Sciatic nerve (tissue), 2 donors: ENCODE measurements at regions not wholly inside any gene's neighbourhood (a gene's known extent, or its start where the extent isn't known, plus 50 kb on each side); places are given as distances from the start of the nearest gene placed in this dataset.
A peak's percentile ranks its signal among the peaks of the same experiment; 100 is the strongest.
"Not testable (repeated sequence)": the region's sequence is repeated elsewhere in the genome, so short reads cannot be mapped to it uniquely, and the experiment has no call there.

Source experiments
- ATAC-seq: fragments of 200-7000 bp; cut with Tn5 transposase; one replicate; pipeline ENCODE4 v1.9.1; 2020; ENCODE audit warnings: mild to moderate bottlenecking, moderate library complexity
- DNase-seq: peaks from one replicate; pipeline ENCODE4 v3.0.0-alpha.2; 2020; ENCODE audit warnings: low spot score
- intact Hi-C: fragments of 100-400 bp; cut with DNase I; formaldehyde crosslinking; loops from one replicate; pipeline ENCODE4 v1.14.2; 2022
- donor health status: DM: no; HTN: no; CAD: no.
- donor health status: DM: no; HTN: no; CAD: no.

- intact Hi-C loops: no loop called here
- ATAC-seq (no peak), DNase-seq (no peak)
Observed at GRCh38 chr4:85018983-85019382, 52.5 kb upstream of the WDFY3 start.

- ATAC-seq: no peak
Observed at GRCh38 chr4:85019411-85019810, 52.9 kb upstream of the WDFY3 start.

GRCh38 chr4:85024671-85025070, 58.2 kb upstream of the WDFY3 start:
- DNase-seq (no peak), ATAC-seq (no peak)
- intact Hi-C loops: no loop called here

More at GRCh38 chr4:85019411-85019810, 52.9 kb upstream of the WDFY3 start:
- no peak for DNase-seq
- intact Hi-C loops: no loop called here

- no peak for ATAC-seq
- no peak for DNase-seq
- intact Hi-C loops: loop anchor here (1.0 kb wide), 1 partner anchor 23 kb away; no protein-coding TSS in a partner anchor
Observed at GRCh38 chr4:85028910-85029309, 62.4 kb upstream of the WDFY3 start.

- no peak for ATAC-seq
- intact Hi-C loops: no loop called here
Observed at GRCh38 chr4:85029453-85029852, 63.0 kb upstream of the WDFY3 start.

GRCh38 chr4:85030156-85030555, 63.7 kb upstream of the WDFY3 start:
- intact Hi-C loops: no loop called here

More at GRCh38 chr4:85029453-85029852, 63.0 kb upstream of the WDFY3 start:
- no peak for DNase-seq

GRCh38 chr4:85033838-85034237, 67.3 kb upstream of the WDFY3 start:
- ATAC-seq, intact Hi-C loops, DNase-seq: not testable (repeated sequence)

More at GRCh38 chr4:85030156-85030555, 63.7 kb upstream of the WDFY3 start:
- DNase-seq: no peak
- no peak for ATAC-seq

- DNase-seq (no peak), ATAC-seq (no peak)
- intact Hi-C loops: no loop called here
Observed at GRCh38 chr4:85039526-85039925, 73.0 kb upstream of the WDFY3 start.

- ATAC-seq, intact Hi-C loops: not testable (repeated sequence)
Observed at GRCh38 chr4:85043812-85044496, 77.5 kb upstream of the WDFY3 start.

GRCh38 chr4:85050736-85051135, 84.2 kb upstream of the WDFY3 start:
- DNase-seq (no peak), ATAC-seq (no peak)
- intact Hi-C loops: loop anchor here (2.0 kb wide), 1 partner anchor 70 kb away; no protein-coding TSS in a partner anchor

More at GRCh38 chr4:85043812-85044496, 77.5 kb upstream of the WDFY3 start:
- not testable (repeated sequence) for DNase-seq

- intact Hi-C loops: loop anchor here (2.0 kb wide), 1 partner anchor 69 kb away; no protein-coding TSS in a partner anchor
- ATAC-seq (no peak), DNase-seq (no peak)
Observed at GRCh38 chr4:85051526-85051925, 85.0 kb upstream of the WDFY3 start.

GRCh38 chr4:85054925-85055324, 88.4 kb upstream of the WDFY3 start:
- DNase-seq, ATAC-seq, intact Hi-C loops: not testable (repeated sequence)

GRCh38 chr4:85058551-85058950, 92.1 kb upstream of the WDFY3 start:
- intact Hi-C loops: no loop called here
- no peak for ATAC-seq

GRCh38 chr4:85061974-85062373, 95.5 kb upstream of the WDFY3 start:
- DNase-seq (no peak), ATAC-seq (no peak)
- intact Hi-C loops: no loop called here

More at GRCh38 chr4:85058551-85058950, 92.1 kb upstream of the WDFY3 start:
- DNase-seq: no peak

GRCh38 chr4:85062466-85062865, 96.0 kb upstream of the WDFY3 start:
- intact Hi-C loops: no loop called here
- ATAC-seq: no peak
- no peak for DNase-seq

- no peak for ATAC-seq
- DNase-seq: no peak
- intact Hi-C loops: no loop called here
Observed at GRCh38 chr4:85067342-85067741, 100.9 kb upstream of the WDFY3 start.

- DNase-seq (no peak), ATAC-seq (no peak)
- intact Hi-C loops: loop anchor here (10.0 kb wide), 1 partner anchor 967 kb away; no protein-coding TSS in a partner anchor
Observed at GRCh38 chr4:85078016-85078415, 111.5 kb upstream of the WDFY3 start.

- DNase-seq: no peak
- ATAC-seq: no peak
- intact Hi-C loops: no loop called here
Observed at GRCh38 chr4:85081196-85081595, 114.7 kb upstream of the WDFY3 start.

GRCh38 chr4:85084371-85085094, 118.0 kb upstream of the WDFY3 start:
- intact Hi-C loops: no loop called here

GRCh38 chr4:85086721-85087120, 120.2 kb upstream of the WDFY3 start:
- DNase-seq (no peak), ATAC-seq (no peak)
- intact Hi-C loops: no loop called here

More at GRCh38 chr4:85084371-85085094, 118.0 kb upstream of the WDFY3 start:
- DNase-seq (no peak), ATAC-seq (peak; percentile 59)
